KMS-11 (cell line): ENCODE measurements at regions not wholly inside any gene's neighbourhood (a gene's known extent, or its start where the extent isn't known, plus 50 kb on each side); places are given as distances from the start of the nearest gene placed in this dataset.

Experiments used
- H2AFZ ChIP-seq: fragments of 200-600 bp; sonication (generic); 2 replicates; pipeline ENCODE4 v1.6.1; 2016; ENCODE audit warnings: antibody characterized with exemption, mixed run types, low read depth
- H3K27ac ChIP-seq: fragments of 200-600 bp; sonication (generic); 2 replicates; pipeline ENCODE4 v1.6.1; 2016; ENCODE audit warnings: mild to moderate bottlenecking, mixed run types
- H3K27me3 ChIP-seq: fragments of 200-600 bp; sonication (generic); 2 replicates; pipeline ENCODE4 v1.6.1; 2017; ENCODE audit warnings: mild to moderate bottlenecking, low read depth, mixed run types, moderate library complexity; ENCODE audit not compliant: insufficient read depth
- H3K36me3 ChIP-seq: fragments of 200-600 bp; sonication (generic); 2 replicates; pipeline ENCODE4 v1.6.1; 2017; ENCODE audit warnings: mild to moderate bottlenecking, mixed run types; ENCODE audit not compliant: insufficient read depth
- H3K4me1 ChIP-seq: fragments of 200-600 bp; sonication (generic); 2 replicates; pipeline ENCODE4 v1.6.1; 2016; ENCODE audit warnings: mild to moderate bottlenecking, low read depth, mixed run types; ENCODE audit not compliant: poor library complexity, severe bottlenecking
- H3K4me2 ChIP-seq: fragments of 200-600 bp; sonication (generic); 2 replicates; pipeline ENCODE4 v1.7.0; 2016; ENCODE audit warnings: mild to moderate bottlenecking, mixed run types
- H3K4me3 ChIP-seq: fragments of 200-600 bp; sonication (generic); IDR thresholded peaks from 2 replicates; pipeline ENCODE4 v1.6.1; 2017; ENCODE audit warnings: low read depth, low read length, mixed read lengths; ENCODE audit not compliant: insufficient read depth
- H3K79me2 ChIP-seq: fragments of 200-600 bp; sonication (generic); 2 replicates; pipeline ENCODE4 v1.6.1; 2016; ENCODE audit warnings: low read depth, mixed run types; ENCODE audit not compliant: insufficient read depth
- H3K9ac ChIP-seq: fragments of 200-600 bp; sonication (generic); 2 replicates; pipeline ENCODE4 v1.6.1; 2016; ENCODE audit warnings: mild to moderate bottlenecking, mixed run types
- H4K20me1 ChIP-seq: fragments of 200-600 bp; sonication (generic); 2 replicates; pipeline ENCODE4 v1.6.1; 2016; ENCODE audit warnings: mild to moderate bottlenecking, mixed run types; ENCODE audit not compliant: insufficient read depth
- TF ChIP-seq, protein P1 (sequence below): fragments of 200-600 bp; sonication (generic); conservative IDR thresholded peaks from 2 replicates; pipeline ENCODE4 v1.6.1; 2017; ENCODE audit warnings: low read depth, mild to moderate bottlenecking, antibody characterized with exemption, low read length, moderate library complexity, mixed read lengths

GRCh38 chr9:105023788-105024187 lies 95.8 kb upstream of the ABCA1 start:
- Histone ChIP-seq H3K27me3 (no peaks in the 10 kb centered on the region), H3K27ac (no peak overlapping the region), H3K36me3 (no peaks in the 10 kb centered on the region), H3K4me2 (no peak overlapping the region), H3K4me1 (no peaks in the 10 kb centered on the region), H2AFZ (no peak overlapping the region), H4K20me1 (no peaks in the 10 kb centered on the region), H3K79me2 (no peaks in the 10 kb centered on the region), H3K9ac (no peak overlapping the region), H3K4me3 (no peak overlapping the region)
- TF ChIP-seq, protein P1, sequence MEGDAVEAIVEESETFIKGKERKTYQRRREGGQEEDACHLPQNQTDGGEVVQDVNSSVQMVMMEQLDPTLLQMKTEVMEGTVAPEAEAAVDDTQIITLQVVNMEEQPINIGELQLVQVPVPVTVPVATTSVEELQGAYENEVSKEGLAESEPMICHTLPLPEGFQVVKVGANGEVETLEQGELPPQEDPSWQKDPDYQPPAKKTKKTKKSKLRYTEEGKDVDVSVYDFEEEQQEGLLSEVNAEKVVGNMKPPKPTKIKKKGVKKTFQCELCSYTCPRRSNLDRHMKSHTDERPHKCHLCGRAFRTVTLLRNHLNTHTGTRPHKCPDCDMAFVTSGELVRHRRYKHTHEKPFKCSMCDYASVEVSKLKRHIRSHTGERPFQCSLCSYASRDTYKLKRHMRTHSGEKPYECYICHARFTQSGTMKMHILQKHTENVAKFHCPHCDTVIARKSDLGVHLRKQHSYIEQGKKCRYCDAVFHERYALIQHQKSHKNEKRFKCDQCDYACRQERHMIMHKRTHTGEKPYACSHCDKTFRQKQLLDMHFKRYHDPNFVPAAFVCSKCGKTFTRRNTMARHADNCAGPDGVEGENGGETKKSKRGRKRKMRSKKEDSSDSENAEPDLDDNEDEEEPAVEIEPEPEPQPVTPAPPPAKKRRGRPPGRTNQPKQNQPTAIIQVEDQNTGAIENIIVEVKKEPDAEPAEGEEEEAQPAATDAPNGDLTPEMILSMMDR = no peak

- Histone ChIP-seq H4K20me1 (no peaks in the 10 kb centered on the region), H2AFZ (no peak overlapping the region), H3K9ac (no peak overlapping the region), H3K4me2 (no peak overlapping the region), H3K79me2 (no peaks in the 10 kb centered on the region), H3K27ac (no peak overlapping the region), H3K27me3 (no peaks in the 10 kb centered on the region), H3K4me3 (no peak overlapping the region), H3K36me3 (no peaks in the 10 kb centered on the region), H3K4me1 (no peaks in the 10 kb centered on the region)
- TF ChIP-seq, protein P1 = no peak
Observed at GRCh38 chr9:105024529-105024928, 96.6 kb upstream of the ABCA1 start.

DNA sequence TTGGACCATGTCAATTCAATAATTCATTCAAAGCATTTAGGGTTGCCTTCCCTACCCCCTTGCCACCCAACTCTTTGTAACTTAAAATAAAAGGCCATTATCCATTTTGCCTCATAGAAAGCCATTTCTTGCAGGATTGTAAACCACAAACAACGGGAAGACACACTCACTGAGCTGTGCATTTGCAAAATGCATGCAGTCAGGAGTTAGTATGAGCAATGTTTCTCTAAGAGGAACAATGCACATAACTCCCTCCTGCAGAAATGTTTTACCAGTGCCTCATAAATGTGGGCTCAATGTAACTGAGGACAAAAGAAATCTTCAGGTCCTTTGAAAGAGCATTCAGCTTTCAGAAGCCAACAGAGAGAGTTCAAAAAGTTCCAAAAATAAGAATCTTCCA lies 98.5 kb upstream of the ABCA1 start:
- Histone ChIP-seq H2AFZ (no peak overlapping the region), H3K27ac (no peak overlapping the region), H3K9ac (no peak overlapping the region), H3K27me3 (no peaks in the 10 kb centered on the region), H3K4me1 (no peaks in the 10 kb centered on the region), H3K4me2 (no peak overlapping the region), H4K20me1 (no peaks in the 10 kb centered on the region), H3K4me3 (no peak overlapping the region), H3K36me3 (no peaks in the 10 kb centered on the region), H3K79me2 (no peaks in the 10 kb centered on the region)
- TF ChIP-seq, protein P1 = no peak

- Histone ChIP-seq H3K4me3 (no peak overlapping the region), H3K4me1 (no peaks in the 10 kb centered on the region), H2AFZ (no peak overlapping the region), H3K9ac (no peak overlapping the region), H3K27ac (no peak overlapping the region), H3K4me2 (no peak overlapping the region), H3K36me3 (no peaks in the 10 kb centered on the region), H4K20me1 (no peaks in the 10 kb centered on the region), H3K27me3 (no peaks in the 10 kb centered on the region), H3K79me2 (no peaks in the 10 kb centered on the region)
- TF ChIP-seq, protein P1 = no peak
Observed at GRCh38 chr9:105027084-105027483, 99.1 kb upstream of the ABCA1 start.

DNA sequence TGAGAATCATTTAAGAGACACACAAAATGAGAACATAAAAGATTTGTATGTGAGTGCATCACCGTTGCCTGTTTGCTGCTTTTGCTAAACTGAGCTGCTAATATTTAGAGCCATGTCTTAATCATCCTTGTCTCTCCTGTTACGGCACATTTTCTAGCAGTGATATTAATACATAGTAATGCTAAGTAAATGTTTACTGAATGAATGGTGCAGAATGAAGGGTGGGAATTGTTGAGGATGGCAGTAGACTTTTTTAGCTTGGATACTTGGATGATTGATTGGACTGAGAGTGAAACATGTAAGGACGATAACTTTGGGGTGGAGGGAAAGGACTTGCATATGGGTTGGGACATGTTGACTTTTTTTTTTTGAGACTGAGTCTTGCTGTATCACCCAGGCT lies 102.3 kb upstream of the ABCA1 start:
- no peaks in the 10 kb centered on the region for H3K36me3 ChIP-seq
- no peak overlapping the region for H3K27ac ChIP-seq
- TF ChIP-seq, protein P1 = no peak
- H3K4me2 ChIP-seq = no peak overlapping the region
- H4K20me1 ChIP-seq = no peaks in the 10 kb centered on the region
- no peak overlapping the region for H2AFZ ChIP-seq
- no peaks in the 10 kb centered on the region for H3K4me1 ChIP-seq
- H3K9ac ChIP-seq = no peak overlapping the region
- no peaks in the 10 kb centered on the region for H3K27me3 ChIP-seq
- no peak overlapping the region for H3K4me3 ChIP-seq
- no peaks in the 10 kb centered on the region for H3K79me2 ChIP-seq
